ENCODE measurements at regions not wholly inside any gene's neighbourhood (a gene's known extent, or its start where the extent isn't known, plus 50 kb on each side); places are given as distances from the start of the nearest gene placed in this dataset.

- TF ChIP-seq, protein P1, sequence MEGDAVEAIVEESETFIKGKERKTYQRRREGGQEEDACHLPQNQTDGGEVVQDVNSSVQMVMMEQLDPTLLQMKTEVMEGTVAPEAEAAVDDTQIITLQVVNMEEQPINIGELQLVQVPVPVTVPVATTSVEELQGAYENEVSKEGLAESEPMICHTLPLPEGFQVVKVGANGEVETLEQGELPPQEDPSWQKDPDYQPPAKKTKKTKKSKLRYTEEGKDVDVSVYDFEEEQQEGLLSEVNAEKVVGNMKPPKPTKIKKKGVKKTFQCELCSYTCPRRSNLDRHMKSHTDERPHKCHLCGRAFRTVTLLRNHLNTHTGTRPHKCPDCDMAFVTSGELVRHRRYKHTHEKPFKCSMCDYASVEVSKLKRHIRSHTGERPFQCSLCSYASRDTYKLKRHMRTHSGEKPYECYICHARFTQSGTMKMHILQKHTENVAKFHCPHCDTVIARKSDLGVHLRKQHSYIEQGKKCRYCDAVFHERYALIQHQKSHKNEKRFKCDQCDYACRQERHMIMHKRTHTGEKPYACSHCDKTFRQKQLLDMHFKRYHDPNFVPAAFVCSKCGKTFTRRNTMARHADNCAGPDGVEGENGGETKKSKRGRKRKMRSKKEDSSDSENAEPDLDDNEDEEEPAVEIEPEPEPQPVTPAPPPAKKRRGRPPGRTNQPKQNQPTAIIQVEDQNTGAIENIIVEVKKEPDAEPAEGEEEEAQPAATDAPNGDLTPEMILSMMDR (conservative IDR thresholded peaks at IDR 0.05 in 1 of 2, IDR thresholded peaks at IDR 0.05 in 1 of 2; ENCODE audit: extremely low read depth in 1 of 2, insufficient read depth in 1 of 2, low read depth in 1 of 2, low read length in 2 of 2), result no peak
- no peak for TF ChIP-seq EZH2 (IDR thresholded peaks at IDR 0.05; ENCODE audit: borderline replicate concordance, low read length)
Observed at GRCh38 chr18:29780816-29781215, 1261.7 kb downstream of the DSC3 start.

Measured in mammary epithelial cell (primary cell).